HG03196 (cell line): ENCODE measurements at regions not wholly inside any gene's neighbourhood (a gene's known extent, or its start where the extent isn't known, plus 50 kb on each side); places are given as distances from the start of the nearest gene placed in this dataset.

Experiments
- ATAC-seq: cut with Tn5 transposase; IDR thresholded peaks from one replicate; pipeline ENCODE4 v1.9.1; 2021; ENCODE audit not compliant: unreplicated experiment

DNA sequence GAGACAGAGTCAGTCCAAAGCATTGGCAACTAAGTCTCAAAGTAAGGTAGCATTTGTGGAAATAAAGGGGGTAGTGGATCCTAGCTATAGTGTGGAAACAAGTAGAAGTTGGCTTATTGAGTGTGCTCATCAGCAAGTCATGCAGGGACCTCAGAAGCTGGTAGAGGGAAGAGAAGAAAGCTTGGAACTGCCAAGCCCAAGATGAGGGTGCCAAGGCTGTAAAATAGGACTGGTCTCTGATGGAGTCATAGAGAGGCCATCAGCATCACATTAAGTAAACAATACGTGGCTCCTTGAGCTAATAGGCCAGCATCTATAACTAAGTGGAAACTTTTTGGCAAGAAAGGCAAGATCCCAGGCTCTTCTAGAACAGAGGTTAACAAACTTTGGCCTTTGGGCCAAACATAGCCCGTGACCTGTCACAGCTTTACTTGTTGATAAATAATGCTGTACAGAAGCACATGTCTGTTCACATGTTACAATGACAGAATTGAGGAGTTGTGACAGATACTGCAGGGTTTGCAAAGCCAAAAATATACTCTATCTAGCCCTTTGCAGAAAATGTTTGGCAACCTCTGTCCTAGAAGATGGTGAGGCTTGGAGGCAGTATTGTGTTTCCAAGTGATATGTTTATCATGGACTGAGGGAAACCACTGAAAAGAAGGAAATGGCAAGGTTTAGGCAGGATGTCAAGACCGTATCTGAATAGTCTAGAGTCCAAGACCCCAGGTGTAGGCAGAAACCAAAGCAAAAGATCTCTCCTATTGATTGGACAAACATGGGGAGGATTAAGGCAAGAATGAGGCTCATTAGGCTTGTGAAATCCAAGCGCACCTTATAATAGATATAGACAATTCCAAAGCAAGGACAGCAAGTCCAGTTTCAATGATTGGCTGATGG lies 62.5 kb upstream of the CD44 start:
- ATAC-seq, result no peak

DNA sequence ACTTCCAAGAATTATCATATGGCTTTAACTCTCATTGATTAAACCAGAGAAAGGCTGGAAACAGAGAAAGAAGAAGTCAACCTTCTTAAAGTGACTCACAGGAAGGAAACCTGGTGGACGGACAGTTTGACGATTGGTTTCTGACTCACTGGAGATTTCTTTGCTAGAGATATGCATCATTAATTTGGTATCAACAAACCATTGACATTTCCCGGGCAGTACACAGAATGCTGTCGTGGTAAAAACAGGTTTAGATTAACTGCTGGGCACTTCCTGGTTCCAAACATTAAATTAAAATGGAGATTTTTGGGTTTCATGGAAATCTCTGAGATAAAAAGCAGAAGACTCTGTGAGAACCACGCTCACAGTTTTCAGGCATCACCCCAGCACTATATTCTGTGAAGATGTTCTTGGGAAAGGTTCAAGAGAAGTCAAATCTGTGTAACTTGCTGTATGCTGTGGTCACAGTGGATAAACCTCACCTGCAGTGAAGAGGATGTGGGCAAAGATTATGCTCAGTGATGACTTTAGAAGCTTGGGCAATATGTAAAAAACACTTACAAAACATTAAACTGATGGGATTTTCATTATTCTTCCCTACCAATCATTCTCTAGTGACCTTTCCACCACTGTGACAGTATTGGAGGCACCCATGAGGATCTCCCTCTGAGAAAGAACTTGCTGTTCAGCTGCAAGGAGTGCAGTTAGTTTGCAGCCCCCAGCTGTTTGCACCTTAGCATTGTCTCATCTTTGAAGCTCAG lies 61.1 kb upstream of the CD44 start:
- ATAC-seq, result peak; percentile 58

- peak; percentile 2 for ATAC-seq
Measured at GRCh38 chr11:35078470-35078735, 60.6 kb upstream of the CD44 start.

GRCh38 chr11:35079611-35080010 lies 59.4 kb upstream of the CD44 start:
- no peak for ATAC-seq

GRCh38 chr11:35082321-35083180 lies 56.4 kb upstream of the CD44 start:
- ATAC-seq, result peak; percentile 65

DNA sequence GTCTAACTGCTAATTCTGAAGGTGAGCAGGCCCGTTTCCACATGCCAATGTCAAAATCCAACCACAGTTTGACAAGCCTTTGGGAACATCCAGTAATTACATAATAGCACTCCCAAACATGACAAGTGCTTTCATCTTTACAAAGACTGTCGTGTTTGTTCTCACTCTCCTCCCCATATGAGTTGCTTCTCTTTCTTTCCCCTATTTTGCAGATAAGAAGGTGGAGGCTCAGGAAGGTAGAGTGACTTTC lies 55.9 kb upstream of the CD44 start:
- ATAC-seq, result no peak

DNA sequence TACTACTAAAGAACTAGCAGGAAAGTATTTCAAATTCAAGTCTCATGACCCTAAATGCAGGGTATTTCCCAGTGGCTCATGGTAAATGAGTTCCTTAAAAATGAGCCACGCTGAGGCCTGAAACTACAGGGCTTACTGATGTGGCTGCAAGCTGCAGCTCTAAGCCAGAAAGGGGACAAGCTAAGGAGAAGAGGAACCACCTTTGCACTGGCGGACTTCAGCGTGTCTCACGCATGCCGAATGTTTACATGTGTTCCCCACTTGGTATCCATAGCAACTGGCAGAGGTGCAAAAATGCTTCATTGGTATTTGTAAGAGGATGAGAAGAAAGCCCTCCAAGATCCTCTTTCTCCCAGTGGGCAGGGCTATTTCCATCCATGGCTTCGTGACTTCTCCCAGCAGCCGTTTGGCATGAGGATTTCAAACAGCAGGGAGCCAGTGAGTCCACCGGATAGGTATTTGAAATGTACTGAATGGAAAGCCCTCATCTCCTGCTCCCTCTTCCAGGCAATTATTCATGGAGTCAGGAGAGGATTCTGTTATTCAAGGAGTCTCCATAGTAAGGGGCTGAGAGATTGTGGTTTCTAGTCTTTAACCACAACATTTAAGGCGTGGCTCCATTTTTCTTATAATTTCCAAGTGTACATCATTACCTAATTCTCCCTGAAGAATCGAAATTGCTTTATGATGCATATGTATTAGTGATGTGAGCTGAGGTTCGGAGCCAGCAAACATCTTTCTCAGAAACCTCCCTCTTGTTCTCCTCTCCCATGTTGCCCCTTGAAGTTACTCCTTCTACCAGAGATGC lies 55.3 kb upstream of the CD44 start:
- ATAC-seq, result peak; percentile 57

- no peak for ATAC-seq
Measured at GRCh38 chr11:35084817-35085440, 54.0 kb upstream of the CD44 start.

DNA sequence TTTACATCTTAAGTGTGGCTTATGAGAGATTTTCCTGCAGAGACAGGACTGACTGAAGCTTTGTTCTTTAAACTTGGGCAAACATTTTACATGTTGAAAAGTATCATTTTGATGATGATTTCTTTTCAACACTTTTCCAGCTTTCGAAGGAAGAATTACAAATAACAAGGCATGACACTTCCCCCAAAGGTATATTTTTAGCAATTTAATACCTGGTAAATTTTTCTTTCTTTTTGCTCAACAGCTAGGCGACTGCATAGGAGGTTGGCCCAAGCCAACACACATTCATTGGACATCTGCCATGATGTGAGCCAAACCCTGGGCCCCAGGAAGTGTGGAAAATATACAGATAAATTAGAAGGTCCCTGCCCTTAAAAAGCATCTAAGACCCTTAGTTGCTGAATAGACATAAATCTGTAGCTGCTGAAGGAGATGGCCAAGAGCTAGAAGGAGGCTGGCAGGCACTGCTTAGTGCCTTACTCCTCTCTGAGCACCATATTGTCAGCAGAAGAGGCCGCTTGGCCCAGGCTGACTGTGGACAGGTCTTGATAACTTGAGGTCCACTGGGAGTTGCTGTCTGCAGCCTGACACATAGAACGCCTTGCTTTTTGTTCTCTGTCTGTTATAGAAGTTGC lies 53.3 kb upstream of the CD44 start:
- ATAC-seq, result no peak

GRCh38 chr11:35087648-35088047 lies 51.3 kb upstream of the CD44 start:
- ATAC-seq, result no peak

DNA sequence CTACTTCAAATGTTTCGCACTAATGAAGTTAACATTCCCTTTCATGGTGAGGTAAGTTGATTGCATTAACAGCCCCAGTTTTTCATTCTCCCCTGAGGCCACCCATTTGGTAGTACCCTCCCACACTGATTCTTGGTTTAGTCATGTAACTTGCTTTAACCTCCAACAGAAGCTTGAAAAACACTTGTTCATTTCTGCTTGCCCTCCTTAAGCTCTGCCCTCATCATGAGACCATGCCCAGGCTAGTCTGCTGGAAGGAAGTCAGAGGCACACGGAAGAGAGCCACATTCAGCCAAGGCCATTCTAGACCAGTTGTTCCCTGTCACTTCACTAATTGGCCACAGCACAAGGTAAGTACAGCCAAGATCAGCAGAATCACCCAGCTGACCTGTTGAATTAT lies 50.7 kb upstream of the CD44 start:
- ATAC-seq, result no peak

GRCh38 chr11:35088676-35089075 lies 50.3 kb upstream of the CD44 start:
- ATAC-seq, result no peak
